Testis (tissue), 2 donors: ENCODE measurements at regions not wholly inside any gene's neighbourhood (a gene's known extent, or its start where the extent isn't known, plus 50 kb on each side); places are given as distances from the start of the nearest gene placed in this dataset.

Experiments used
- POLR2A ChIP-seq: fragments of 450-650 bp; IDR thresholded peaks from one replicate; pipeline ENCODE4 v1.6.1; 2017; ENCODE audit warnings: antibody characterized with exemption, mild to moderate bottlenecking, moderate library complexity
- TF ChIP-seq, protein P1 (sequence below), 3 experiments: fragments of 450-650 bp in 2 of 3; fragments of 200-600 bp in 1 of 3; sonication (generic) in 1 of 3; IDR thresholded peaks; one replicate each; pipeline ENCODE4 v1.5.1; 2016 to 2019; ENCODE audit warnings: antibody characterized with exemption in 3 of 3, mild to moderate bottlenecking in 2 of 3, moderate library complexity in 1 of 3

- TF ChIP-seq, protein P1, sequence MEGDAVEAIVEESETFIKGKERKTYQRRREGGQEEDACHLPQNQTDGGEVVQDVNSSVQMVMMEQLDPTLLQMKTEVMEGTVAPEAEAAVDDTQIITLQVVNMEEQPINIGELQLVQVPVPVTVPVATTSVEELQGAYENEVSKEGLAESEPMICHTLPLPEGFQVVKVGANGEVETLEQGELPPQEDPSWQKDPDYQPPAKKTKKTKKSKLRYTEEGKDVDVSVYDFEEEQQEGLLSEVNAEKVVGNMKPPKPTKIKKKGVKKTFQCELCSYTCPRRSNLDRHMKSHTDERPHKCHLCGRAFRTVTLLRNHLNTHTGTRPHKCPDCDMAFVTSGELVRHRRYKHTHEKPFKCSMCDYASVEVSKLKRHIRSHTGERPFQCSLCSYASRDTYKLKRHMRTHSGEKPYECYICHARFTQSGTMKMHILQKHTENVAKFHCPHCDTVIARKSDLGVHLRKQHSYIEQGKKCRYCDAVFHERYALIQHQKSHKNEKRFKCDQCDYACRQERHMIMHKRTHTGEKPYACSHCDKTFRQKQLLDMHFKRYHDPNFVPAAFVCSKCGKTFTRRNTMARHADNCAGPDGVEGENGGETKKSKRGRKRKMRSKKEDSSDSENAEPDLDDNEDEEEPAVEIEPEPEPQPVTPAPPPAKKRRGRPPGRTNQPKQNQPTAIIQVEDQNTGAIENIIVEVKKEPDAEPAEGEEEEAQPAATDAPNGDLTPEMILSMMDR (IDR thresholded peaks at IDR 0.05), result no peak
- TF ChIP-seq POLR2A, result no peak
These were observed 579.9 kb downstream of the MATN1 start for GRCh38 chr1:30143517-30143916.
